Astrocyte (in vitro differentiated cells and primary cell): ENCODE measurements at regions not wholly inside any gene's neighbourhood (a gene's known extent, or its start where the extent isn't known, plus 50 kb on each side); places are given as distances from the start of the nearest gene placed in this dataset.

Experiments
- DNase-seq: peaks from one replicate; pipeline ENCODE4 v3.0.0-alpha.2; 2010; ENCODE audit warnings: low read depth
- FAIRE-seq: peaks from 2 replicates; lab custom pipeline; 2011; peaks lifted over from hg19 to GRCh38; lab: Jason Lieb, UNC
- H2AFZ ChIP-seq: 2 replicates; pipeline ENCODE4 v1.6.0; 2012; ENCODE audit warnings: low read depth, low read length, inconsistent platforms
- H3K27ac ChIP-seq: 2 replicates; pipeline ENCODE4 v1.5.1; 2011; ENCODE audit warnings: low read depth, low read length, inconsistent platforms
- H3K27me3 ChIP-seq: 2 replicates; pipeline ENCODE4 v1.6.0; 2011; ENCODE audit warnings: low read length, inconsistent platforms; ENCODE audit not compliant: insufficient read depth
- H3K36me3 ChIP-seq: 2 replicates; pipeline ENCODE4 v1.5.1; 2011; ENCODE audit warnings: low read length, inconsistent platforms; ENCODE audit not compliant: insufficient read depth
- H3K4me1 ChIP-seq: 2 replicates; pipeline ENCODE4 v1.5.1; 2011; ENCODE audit warnings: low read length, inconsistent platforms; ENCODE audit not compliant: insufficient read depth
- H3K4me2 ChIP-seq: 2 replicates; pipeline ENCODE4 v1.6.0; 2012; ENCODE audit warnings: low read length, inconsistent platforms
- H3K4me3 ChIP-seq: 2 replicates; pipeline ENCODE4 v1.5.1; 2011; ENCODE audit warnings: low read depth, mild to moderate bottlenecking, low read length, inconsistent platforms; ENCODE audit not compliant: insufficient read depth
- H3K79me2 ChIP-seq: 2 replicates; pipeline ENCODE4 v1.6.0; 2012; ENCODE audit warnings: mild to moderate bottlenecking, low read length, inconsistent platforms; ENCODE audit not compliant: insufficient read depth
- H3K9ac ChIP-seq: 2 replicates; pipeline ENCODE4 v1.6.0; 2012; ENCODE audit warnings: mild to moderate bottlenecking, low read length, inconsistent platforms
- H3K9me3 ChIP-seq: 2 replicates; pipeline ENCODE4 v1.5.1; 2012; ENCODE audit warnings: low read depth, mild to moderate bottlenecking, low read length, inconsistent platforms; ENCODE audit not compliant: insufficient read depth
- H4K20me1 ChIP-seq: 2 replicates; pipeline ENCODE4 v1.6.0; 2012; ENCODE audit warnings: low read length, inconsistent platforms; ENCODE audit not compliant: insufficient read depth
- H3K27ac Mint-ChIP-seq: one replicate; pipeline ENCODE4 v1.8.0; 2021; ENCODE audit warnings: mild to moderate bottlenecking, mixed read lengths; ENCODE audit not compliant: unreplicated experiment
- H3K27me3 Mint-ChIP-seq: one replicate; pipeline ENCODE4 v1.8.0; 2021; ENCODE audit warnings: low read depth, mixed read lengths; ENCODE audit not compliant: unreplicated experiment
- H3K36me3 Mint-ChIP-seq: one replicate; pipeline ENCODE4 v1.8.0; 2021; ENCODE audit warnings: low read depth, mixed read lengths; ENCODE audit not compliant: unreplicated experiment
- H3K4me1 Mint-ChIP-seq: one replicate; pipeline ENCODE4 v1.8.0; 2021; ENCODE audit warnings: low read depth, mixed read lengths; ENCODE audit not compliant: unreplicated experiment
- H3K4me3 Mint-ChIP-seq: one replicate; pipeline ENCODE4 v1.8.0; 2021; ENCODE audit warnings: mild to moderate bottlenecking, moderate library complexity, mixed read lengths; ENCODE audit not compliant: unreplicated experiment
- H3K9me3 Mint-ChIP-seq: one replicate; pipeline ENCODE4 v1.8.0; 2021; ENCODE audit warnings: mild to moderate bottlenecking, mixed read lengths; ENCODE audit not compliant: unreplicated experiment
- CTCF ChIP-seq: IDR thresholded peaks from 2 replicates; pipeline ENCODE4 v1.5.1; 2011; ENCODE audit warnings: low read depth, mild to moderate bottlenecking, inconsistent platforms, low read length, moderate library complexity; ENCODE audit not compliant: insufficient read depth
- EZH2 ChIP-seq: IDR thresholded peaks from 2 replicates; pipeline ENCODE4 v1.6.1; 2012; ENCODE audit warnings: mild to moderate bottlenecking, low read length, inconsistent platforms; ENCODE audit not compliant: insufficient read depth

- Histone ChIP-seq H3K4me3 (no peak overlapping the region), H3K79me2 (no peaks in the 10 kb centered on the region), H3K27me3 (no peaks in the 10 kb centered on the region), H3K36me3 (no peaks in the 10 kb centered on the region), H3K9ac (no peak overlapping the region), H4K20me1 (no peaks in the 10 kb centered on the region), H3K27ac (no peak overlapping the region), H3K9me3 (no peaks in the 10 kb centered on the region), H3K4me1 (no peaks in the 10 kb centered on the region), H3K4me2 (no peak overlapping the region), H2AFZ (no peak overlapping the region)
- Mint-ChIP-seq H3K27me3 (no peaks in the 10 kb centered on the region), H3K9me3 (no peaks in the 10 kb centered on the region), H3K4me3 (no peak overlapping the region), H3K27ac (no peak overlapping the region), H3K4me1 (peaks cover 2% of the 10 kb centered on the region), H3K36me3 (no peaks in the 10 kb centered on the region)
- TF ChIP-seq CTCF (no peak), EZH2 (no peak)
- FAIRE-seq: no peak
- DNase-seq: no peak
Measured at GRCh38 chr18:73456643-73457042, 588.9 kb upstream of the NETO1 start.

- H3K79me2 ChIP-seq: no peaks in the 10 kb centered on the region
- H3K4me2 ChIP-seq: no peak overlapping the region
- FAIRE-seq: no peak
- TF ChIP-seq EZH2 (no peak), CTCF (no peak)
- no peaks in the 10 kb centered on the region for H3K4me1 ChIP-seq
- peaks cover 3% of the 10 kb centered on the region for H3K9me3 ChIP-seq
- no peak overlapping the region for H2AFZ ChIP-seq
- H3K27ac Mint-ChIP-seq: no peak overlapping the region
- DNase-seq: no peak
- H3K36me3 Mint-ChIP-seq: no peaks in the 10 kb centered on the region
- H3K4me1 Mint-ChIP-seq: no peaks in the 10 kb centered on the region
- H4K20me1 ChIP-seq: no peaks in the 10 kb centered on the region
- no peaks in the 10 kb centered on the region for H3K36me3 ChIP-seq
- no peak overlapping the region for H3K4me3 Mint-ChIP-seq
- H3K9ac ChIP-seq: no peak overlapping the region
- H3K9me3 Mint-ChIP-seq: no peaks in the 10 kb centered on the region
- H3K27ac ChIP-seq: no peak overlapping the region
- no peak overlapping the region for H3K4me3 ChIP-seq
- no peaks in the 10 kb centered on the region for H3K27me3 ChIP-seq
- no peaks in the 10 kb centered on the region for H3K27me3 Mint-ChIP-seq
Measured at GRCh38 chr18:73452866-73453265, 585.1 kb upstream of the NETO1 start.

- H3K27ac Mint-ChIP-seq: no peak overlapping the region
- Histone ChIP-seq H2AFZ (no peak overlapping the region), H3K79me2 (no peaks in the 10 kb centered on the region), H3K36me3 (no peaks in the 10 kb centered on the region), H3K9me3 (peaks cover 3% of the 10 kb centered on the region), H3K27me3 (no peaks in the 10 kb centered on the region), H3K27ac (no peak overlapping the region), H3K9ac (no peak overlapping the region), H3K4me1 (no peaks in the 10 kb centered on the region), H3K4me3 (no peak overlapping the region), H3K4me2 (no peak overlapping the region), H4K20me1 (no peaks in the 10 kb centered on the region)
- H3K4me1 Mint-ChIP-seq: no peaks in the 10 kb centered on the region
- no peak overlapping the region for H3K4me3 Mint-ChIP-seq
- no peaks in the 10 kb centered on the region for H3K36me3 Mint-ChIP-seq
- FAIRE-seq (no peak), DNase-seq (no peak)
- TF ChIP-seq EZH2 (no peak), CTCF (no peak)
- no peaks in the 10 kb centered on the region for H3K27me3 Mint-ChIP-seq
- no peaks in the 10 kb centered on the region for H3K9me3 Mint-ChIP-seq
Measured at GRCh38 chr18:73446502-73446901, 578.7 kb upstream of the NETO1 start.
